ENCODE measurements at regions not wholly inside any gene's neighbourhood (a gene's known extent, or its start where the extent isn't known, plus 50 kb on each side); places are given as distances from the start of the nearest gene placed in this dataset.

- DNase-seq (ENCODE audit: low spot score) = no peak
Measured at GRCh38 chr18:10376731-10377130, 77.7 kb upstream of the APCDD1 start.

- DNase-seq (ENCODE audit: low spot score) = no peak
Measured at GRCh38 chr18:10377956-10378355, 76.5 kb upstream of the APCDD1 start.

GRCh38 chr18:10378688-10379420 lies 75.6 kb upstream of the APCDD1 start:
- DNase-seq (ENCODE audit: low spot score) = no peak

DNA sequence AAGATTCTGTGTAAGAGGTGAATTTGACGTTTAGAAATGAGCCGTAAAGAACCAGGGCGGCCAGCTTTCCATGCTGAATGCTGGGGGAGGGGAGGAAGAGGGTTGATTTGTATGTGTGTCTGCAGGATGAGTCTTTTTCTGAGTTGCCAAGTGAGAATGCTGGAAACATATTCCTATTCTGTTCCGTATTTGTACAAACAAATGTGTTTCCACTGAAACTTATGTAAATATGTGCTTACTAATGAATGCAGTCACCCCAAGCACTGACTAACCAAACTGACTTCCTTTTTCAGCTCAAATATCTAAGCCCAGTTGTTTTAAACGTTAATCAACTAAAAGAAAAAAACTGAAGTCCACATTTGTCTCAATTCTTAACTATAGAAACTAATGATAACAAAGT lies 74.9 kb upstream of the APCDD1 start:
- DNase-seq (ENCODE audit: low spot score) = no peak

- no peak for DNase-seq (ENCODE audit: low spot score)
Measured at GRCh38 chr18:10381516-10381915, 72.9 kb upstream of the APCDD1 start.

DNA sequence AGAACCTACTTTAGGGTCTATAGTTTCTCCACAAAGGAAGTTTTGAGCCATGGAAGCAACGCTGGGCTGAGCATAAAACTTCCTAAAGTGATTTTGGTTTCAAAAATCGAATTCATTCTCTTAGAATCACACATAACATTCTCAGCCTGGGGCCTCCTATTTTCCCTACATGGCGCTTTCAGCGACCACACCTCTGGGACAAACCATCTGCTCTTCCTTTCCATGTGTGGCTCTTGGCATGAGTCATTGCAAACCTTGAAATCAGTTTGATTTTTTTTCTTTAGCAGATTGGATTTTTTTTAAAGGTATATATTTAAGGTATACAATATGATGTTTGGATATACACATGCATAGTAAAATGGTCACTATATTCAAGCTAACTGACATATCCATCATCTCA lies 72.5 kb upstream of the APCDD1 start:
- DNase-seq (ENCODE audit: low spot score) = no peak

DNA sequence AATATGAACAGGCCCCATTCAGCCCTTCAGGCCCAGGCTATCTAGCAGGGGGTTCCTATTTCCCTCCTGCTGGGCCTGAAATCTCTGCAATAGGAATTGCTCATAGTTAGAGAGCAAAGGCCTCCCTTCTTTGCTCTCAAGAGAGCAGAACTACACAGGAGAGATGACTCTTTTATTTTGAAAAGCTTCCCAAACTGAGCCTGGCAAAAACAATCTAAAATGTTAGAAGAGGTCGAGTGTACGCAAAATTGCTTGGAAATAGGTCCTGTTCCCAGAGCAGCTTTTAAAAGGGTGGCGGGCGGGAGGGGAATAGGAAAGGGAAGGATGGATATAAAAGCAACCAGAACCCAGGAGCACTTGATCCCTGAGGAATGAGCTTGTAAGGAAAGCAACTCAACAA lies 68.4 kb upstream of the APCDD1 start:
- DNase-seq (ENCODE audit: low spot score) = no peak

- DNase-seq (ENCODE audit: low spot score) = no peak
Measured at GRCh38 chr18:10386956-10387355, 67.5 kb upstream of the APCDD1 start.

GRCh38 chr18:10387399-10387798 lies 67.0 kb upstream of the APCDD1 start:
- DNase-seq (ENCODE audit: low spot score) = no peak

DNA sequence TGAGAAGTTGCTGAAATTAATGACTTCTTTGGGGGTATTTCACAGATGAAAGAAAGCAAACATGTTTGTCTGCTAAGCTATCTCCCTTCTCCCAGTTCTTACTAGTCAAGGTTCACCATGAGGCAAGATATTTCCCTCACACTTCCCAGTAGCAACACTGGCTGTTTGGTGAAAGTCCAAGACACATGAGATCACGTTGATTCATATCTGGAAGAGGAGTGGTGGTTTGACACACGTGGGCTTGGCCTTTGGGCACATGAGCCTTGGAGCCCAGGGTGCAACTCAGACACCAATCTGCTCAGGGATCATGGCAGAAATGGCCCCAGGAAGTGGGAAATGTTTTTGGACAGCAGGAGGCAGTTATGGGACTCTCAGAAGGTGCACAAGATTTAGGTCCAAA lies 66.1 kb upstream of the APCDD1 start:
- no peak for DNase-seq (ENCODE audit: low spot score)

GRCh38 chr18:10391506-10391905 lies 62.9 kb upstream of the APCDD1 start:
- DNase-seq (ENCODE audit: low spot score) = no peak

DNA sequence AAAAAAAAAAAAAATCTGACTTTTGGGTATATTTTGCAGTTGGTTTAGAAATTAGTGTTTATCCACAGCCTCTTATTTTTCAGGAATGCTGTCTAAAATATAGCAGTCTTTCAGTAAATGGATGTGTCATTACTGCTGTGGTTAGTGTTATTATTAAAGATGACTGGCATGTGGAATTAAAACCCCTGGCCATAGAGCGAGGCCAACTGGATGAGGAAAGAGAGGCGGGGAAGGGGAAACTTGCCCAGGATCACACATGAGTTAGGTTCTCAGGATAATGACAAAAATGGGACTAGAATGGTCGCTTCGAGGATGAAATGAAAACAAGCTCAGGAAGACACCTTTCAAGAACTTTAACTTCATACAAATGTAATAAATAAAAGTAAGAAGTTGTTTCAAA lies 57.4 kb upstream of the APCDD1 start:
- DNase-seq (ENCODE audit: low spot score) = no peak

GRCh38 chr18:10398571-10398970 lies 55.9 kb upstream of the APCDD1 start:
- DNase-seq (ENCODE audit: low spot score) = no peak

GRCh38 chr18:10399465-10399864 lies 55.0 kb upstream of the APCDD1 start:
- no peak for DNase-seq (ENCODE audit: low spot score)

DNA sequence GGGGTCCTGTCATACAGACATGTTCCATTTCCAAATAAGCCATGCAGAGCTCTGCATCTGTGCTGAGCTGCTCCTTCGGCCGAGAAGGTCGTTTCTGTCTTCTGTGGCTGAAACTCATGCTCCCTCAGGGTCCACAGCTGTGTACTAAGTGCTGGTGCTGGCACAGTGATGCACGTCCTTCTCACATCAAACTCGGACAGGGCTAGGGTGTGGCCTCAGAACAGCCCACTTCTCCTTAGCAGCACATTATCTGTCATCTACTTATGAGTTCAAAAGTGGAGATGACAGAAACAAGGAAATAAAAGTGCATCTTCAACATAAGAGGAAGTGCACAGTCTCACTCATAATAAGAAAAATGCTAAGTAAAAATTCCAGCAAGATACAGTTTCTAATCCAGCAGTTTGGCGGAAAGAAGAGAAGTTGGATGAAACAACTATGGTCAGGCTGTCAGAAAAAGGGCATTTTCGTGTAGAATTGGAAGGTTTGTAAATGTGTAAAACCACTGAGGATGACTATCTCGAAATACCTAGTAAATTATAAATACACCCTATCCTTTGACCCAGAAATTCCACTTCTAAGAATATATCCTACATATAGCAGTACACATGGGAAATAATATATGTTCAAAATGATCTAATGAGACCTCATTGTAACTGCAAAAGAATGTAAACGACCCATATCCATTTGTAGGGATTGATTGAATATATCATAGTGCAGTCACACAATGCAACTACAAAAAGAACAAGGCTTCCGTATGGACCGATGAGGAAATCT lies 53.7 kb upstream of the APCDD1 start:
- no peak for DNase-seq (ENCODE audit: low spot score)

- DNase-seq (ENCODE audit: low spot score) = no peak
Measured at GRCh38 chr18:10401521-10401920, 52.9 kb upstream of the APCDD1 start.

- DNase-seq (ENCODE audit: low spot score) = no peak
Measured at GRCh38 chr18:10401930-10402329, 52.5 kb upstream of the APCDD1 start.

DNA sequence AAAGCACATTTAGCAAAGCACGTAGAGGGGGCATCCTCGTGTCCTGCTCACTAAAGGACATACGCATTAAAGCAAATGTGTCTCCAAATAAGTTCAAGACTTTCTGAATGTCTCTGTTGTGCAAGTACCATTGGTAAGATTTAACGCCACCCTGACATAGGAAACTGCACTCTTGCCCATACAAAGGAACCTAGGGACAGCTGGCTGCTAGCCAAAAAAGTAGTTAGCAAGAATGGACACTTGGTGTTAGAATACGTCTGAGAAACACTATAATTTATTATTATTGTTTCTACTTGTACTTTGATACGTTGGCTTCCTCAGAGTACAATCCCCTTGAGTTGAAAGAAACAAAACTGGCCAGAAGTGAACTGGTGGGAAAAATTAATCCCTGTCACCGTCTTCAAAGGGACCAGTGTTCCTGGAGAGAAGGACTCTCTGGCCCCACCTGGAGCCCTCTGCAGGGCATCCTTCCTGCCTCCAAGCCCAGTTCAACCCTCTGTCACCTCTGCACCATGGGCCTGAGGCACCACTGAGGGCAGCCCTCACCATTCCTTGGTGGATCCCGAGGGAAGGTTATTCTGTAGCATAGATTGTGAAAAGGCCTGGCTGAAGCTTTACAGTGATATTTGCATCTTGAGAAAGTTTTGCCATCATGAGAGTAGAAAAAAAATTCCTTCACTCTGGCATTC lies 51.4 kb upstream of the APCDD1 start:
- DNase-seq (ENCODE audit: low spot score) = no peak

GRCh38 chr18:10403708-10404107 lies 50.7 kb upstream of the APCDD1 start:
- no peak for DNase-seq (ENCODE audit: low spot score)

DNA sequence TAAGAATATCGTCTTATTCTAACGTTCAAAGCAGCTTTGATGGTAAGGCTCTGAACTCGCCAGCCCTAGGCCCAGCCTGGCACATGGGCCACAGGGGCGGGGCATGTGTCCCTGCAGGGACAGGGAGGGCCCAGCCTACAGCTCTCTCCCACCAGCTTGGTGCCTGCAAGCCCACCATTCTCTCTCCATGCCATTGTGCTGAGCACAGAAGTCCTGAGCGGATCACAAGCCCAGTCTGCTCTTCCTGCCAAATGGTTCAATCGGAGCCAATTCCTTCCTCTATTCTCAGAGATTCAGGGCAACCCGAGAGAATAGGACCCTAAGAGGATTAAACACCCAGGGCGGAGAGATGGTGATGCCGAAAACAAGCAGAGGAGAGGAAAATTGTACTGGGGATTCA lies 50.3 kb upstream of the APCDD1 start:
- no peak for DNase-seq (ENCODE audit: low spot score)

All from mesenteric fat pad (tissue), 1 donor.